B cell (primary cell): ENCODE measurements at regions not wholly inside any gene's neighbourhood (a gene's known extent, or its start where the extent isn't known, plus 50 kb on each side); places are given as distances from the start of the nearest gene placed in this dataset.

Experiments
- ATAC-seq: fragments of 200-7000 bp; cut with Tn5 transposase; one replicate; pipeline ENCODE4 v1.10.0; 2021; ENCODE audit warnings: low read depth, mild to moderate bottlenecking, moderate number of reproducible peaks, moderate library complexity
- CTCF ChIA-PET: fragments of 350-600 bp; sonication (Branson Sonifier 250); formaldehyde crosslinking; loops from one replicate; lab custom pipeline; 2021; ENCODE audit warnings: antibody characterized with exemption, inconsistent platforms; lab: Charles Lee
- POLR2A ChIA-PET: fragments of 350-600 bp; sonication (Branson Sonifier 250); formaldehyde crosslinking; loops from one replicate; lab custom pipeline; 2021; ENCODE audit warnings: antibody characterized with exemption; lab: Charles Lee
- DNase-seq: peaks from one replicate; pipeline ENCODE4 v3.0.0; 2013
- H2AFZ ChIP-seq: 2 replicates; pipeline ENCODE4 v1.6.1; 2012; ENCODE audit warnings: mild to moderate bottlenecking, low read depth, low read length; ENCODE audit not compliant: insufficient read depth, poor library complexity, severe bottlenecking
- H3K27ac ChIP-seq, 2 donors: 1 replicate in 1 of 2; 2 replicates in 1 of 2; pipeline ENCODE4 v1.5.1; 2012 to 2013; ENCODE audit warnings: low read length in 2 of 2, mild to moderate bottlenecking in 2 of 2, moderate library complexity in 1 of 2
- H3K27me3 ChIP-seq, 4 experiments: fragments of 200-600 bp in 1 of 4; sonication (generic) in 1 of 4; replicated peaks in 1 of 4; 1 replicate in 2 of 4; 2 replicates in 2 of 4; pipeline versions ENCODE4 v1.6.1 to v1.7.0; 2013 to 2016; ENCODE audit warnings: low read length in 3 of 4, mild to moderate bottlenecking in 2 of 4, mixed read lengths in 1 of 4, moderate library complexity in 1 of 4; ENCODE audit not compliant: insufficient read depth in 4 of 4, control insufficient read depth in 3 of 4; ENCODE audit errors: control extremely low read depth in 1 of 4
- H3K36me3 ChIP-seq, 2 experiments: replicated peaks in 1 of 2; 1 replicate in 1 of 2; 2 replicates in 1 of 2; pipeline versions ENCODE4 v1.6.1 to v1.7.1; 2013; ENCODE audit warnings: low read length in 1 of 2; ENCODE audit not compliant: insufficient read depth in 2 of 2, control insufficient read depth in 1 of 2; ENCODE audit errors: control extremely low read depth in 1 of 2, extremely low read depth in 1 of 2
- H3K4me1 ChIP-seq, 2 donors: fragments of 200-600 bp in 1 of 2; sonication (generic) in 1 of 2; 1 replicate in 1 of 2; 2 replicates in 1 of 2; pipeline versions ENCODE4 v1.5.1 to v1.6.1; 2013 to 2017; ENCODE audit warnings: low read length in 2 of 2; ENCODE audit not compliant: control insufficient read depth in 2 of 2, insufficient read depth in 2 of 2
- H3K4me2 ChIP-seq: replicated peaks from 2 replicates; pipeline ENCODE3; 2012; ENCODE audit warnings: mild to moderate bottlenecking, low read depth, low read length; ENCODE audit not compliant: poor library complexity, severe bottlenecking
- H3K4me3 ChIP-seq, 5 experiments: fragments of 200-600 bp in 1 of 5; sonication (generic) in 1 of 5; 1 replicate in 3 of 5; 2 replicates in 2 of 5; pipeline versions ENCODE4 v1.5.1 to v1.7.0; 2011 to 2016; ENCODE audit warnings: low read length in 4 of 5, mild to moderate bottlenecking in 4 of 5, low read depth in 2 of 5, control low read depth in 1 of 5, moderate library complexity in 1 of 5; ENCODE audit not compliant: insufficient read depth in 1 of 5; ENCODE audit errors: control extremely low read depth in 1 of 5, extremely low read depth in 1 of 5
- H3K79me2 ChIP-seq: fragments of 200-600 bp; sonication (generic); one replicate; pipeline ENCODE4 v1.6.0; 2016; ENCODE audit warnings: low read length; ENCODE audit not compliant: control insufficient read depth, insufficient read depth
- H3K9ac ChIP-seq: fragments of 200-600 bp; sonication (generic); 2 replicates; pipeline ENCODE4 v1.6.1; 2017; ENCODE audit warnings: mild to moderate bottlenecking, low read length, moderate library complexity
- H3K9me3 ChIP-seq, 3 donors: one replicate each; pipeline versions ENCODE4 v1.6.1 to v1.7.1; 2013; ENCODE audit warnings: low read length in 2 of 3; ENCODE audit not compliant: control insufficient read depth in 2 of 3, insufficient read depth in 1 of 3; ENCODE audit errors: control extremely low read depth in 1 of 3
- H4K20me1 ChIP-seq: 2 replicates; pipeline ENCODE4 v1.6.0; 2012; ENCODE audit warnings: mild to moderate bottlenecking, low read length; ENCODE audit not compliant: insufficient read depth, control insufficient read depth, poor library complexity, severe bottlenecking
- H3K27ac Mint-ChIP-seq: one replicate; pipeline ENCODE4 v1.8.0; 2021; ENCODE audit warnings: mixed read lengths
- H3K27me3 Mint-ChIP-seq: one replicate; pipeline ENCODE4 v1.8.0; 2021; ENCODE audit warnings: mixed read lengths
- H3K4me1 Mint-ChIP-seq: one replicate; pipeline ENCODE4 v1.8.0; 2021; ENCODE audit warnings: mixed read lengths
- H3K4me3 Mint-ChIP-seq: one replicate; pipeline ENCODE4 v1.8.0; 2021; ENCODE audit warnings: mixed read lengths
- H3K9me3 Mint-ChIP-seq: one replicate; pipeline ENCODE4 v1.8.0; 2022; ENCODE audit warnings: mixed read lengths; ENCODE audit not compliant: insufficient read depth
- EZH2 ChIP-seq: IDR thresholded peaks from 2 replicates; pipeline ENCODE4 v1.6.1; 2012; ENCODE audit warnings: borderline replicate concordance, low read depth, mild to moderate bottlenecking, moderate library complexity, low read length; ENCODE audit not compliant: insufficient read depth, poor library complexity, severe bottlenecking
- WGBS: methylation state at CpG from one replicate; pipeline ENCODE4 v1.1.5; 2013; ENCODE audit warnings: missing lambda C conversion rate; ENCODE audit not compliant: insufficient coverage; 5-methylcytosine and 5-hydroxymethylcytosine counted together
- intact Hi-C: fragments of 100-400 bp; cut with micrococcal nuclease; formaldehyde crosslinking; loops from one replicate; pipeline ENCODE4 v1.10.0; 2022
- TF ChIP-seq, protein P1 (sequence below): fragments of 200-600 bp; IDR thresholded peaks from one replicate; pipeline ENCODE4 v1.8.0; 2022; ENCODE audit warnings: antibody characterized with exemption, mild to moderate bottlenecking

- Histone ChIP-seq H3K9me3 (no peaks in the 10 kb centered on the region), H3K4me2 (no peak overlapping the region), H3K4me3 (no peak overlapping the region), H4K20me1 (no peaks in the 10 kb centered on the region), H3K27ac (no peak overlapping the region), H3K9ac (no peak overlapping the region), H3K4me1 (peaks cover 16 to 17% of the 10 kb centered on the region in 2 donors), H2AFZ (no peak overlapping the region), H3K27me3 (no peaks in the 10 kb centered on the region), H3K79me2 (no peaks in the 10 kb centered on the region), H3K36me3 (no peaks in the 10 kb centered on the region)
- Mint-ChIP-seq H3K4me1 (peaks cover 16% of the 10 kb centered on the region), H3K9me3 (no peaks in the 10 kb centered on the region), H3K4me3 (no peak overlapping the region), H3K27ac (no peak overlapping the region), H3K27me3 (peaks cover 2% of the 10 kb centered on the region)
- intact Hi-C loops = no loop called here
- CTCF ChIA-PET = no interaction called here
- ATAC-seq = no peak
- TF ChIP-seq, protein P1, sequence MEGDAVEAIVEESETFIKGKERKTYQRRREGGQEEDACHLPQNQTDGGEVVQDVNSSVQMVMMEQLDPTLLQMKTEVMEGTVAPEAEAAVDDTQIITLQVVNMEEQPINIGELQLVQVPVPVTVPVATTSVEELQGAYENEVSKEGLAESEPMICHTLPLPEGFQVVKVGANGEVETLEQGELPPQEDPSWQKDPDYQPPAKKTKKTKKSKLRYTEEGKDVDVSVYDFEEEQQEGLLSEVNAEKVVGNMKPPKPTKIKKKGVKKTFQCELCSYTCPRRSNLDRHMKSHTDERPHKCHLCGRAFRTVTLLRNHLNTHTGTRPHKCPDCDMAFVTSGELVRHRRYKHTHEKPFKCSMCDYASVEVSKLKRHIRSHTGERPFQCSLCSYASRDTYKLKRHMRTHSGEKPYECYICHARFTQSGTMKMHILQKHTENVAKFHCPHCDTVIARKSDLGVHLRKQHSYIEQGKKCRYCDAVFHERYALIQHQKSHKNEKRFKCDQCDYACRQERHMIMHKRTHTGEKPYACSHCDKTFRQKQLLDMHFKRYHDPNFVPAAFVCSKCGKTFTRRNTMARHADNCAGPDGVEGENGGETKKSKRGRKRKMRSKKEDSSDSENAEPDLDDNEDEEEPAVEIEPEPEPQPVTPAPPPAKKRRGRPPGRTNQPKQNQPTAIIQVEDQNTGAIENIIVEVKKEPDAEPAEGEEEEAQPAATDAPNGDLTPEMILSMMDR = no peak
- no peak for TF ChIP-seq EZH2
- POLR2A ChIA-PET = no interaction called here
- no peak for DNase-seq
- 99% methylated on average over 10 of the region's 15 CpGs for WGBS
Observed at GRCh38 chr12:124715121-124715990, 147.9 kb upstream of the NCOR2 start.

- H3K79me2 ChIP-seq = no peaks in the 10 kb centered on the region
- peak overlapping the region in 3 of 5 experiments; percentile 41 to 72 (median 49) for H3K4me3 ChIP-seq
- ChIA-PET CTCF (no interaction called here), POLR2A (no interaction called here)
- H3K9ac ChIP-seq = peak overlapping the region; percentile 71
- intact Hi-C loops = loop anchor here (1.0 to 5.0 kb wide), 3 partner anchors 34 to 260 kb away; partner anchors contain the start of gene NCOR2
- H3K4me2 ChIP-seq = peak overlapping the region; percentile 71
- 12% methylated on average over 13 of the region's 17 CpGs for WGBS
- DNase-seq = peak; percentile 65
- H3K27me3 Mint-ChIP-seq = no peaks in the 10 kb centered on the region
- peak overlapping the region; percentile 70 for H3K27ac Mint-ChIP-seq
- no peaks in the 10 kb centered on the region for H4K20me1 ChIP-seq
- peak overlapping the region; percentile 73 for H3K4me3 Mint-ChIP-seq
- peaks cover 16 to 17% of the 10 kb centered on the region in 2 donors for H3K4me1 ChIP-seq
- H3K4me1 Mint-ChIP-seq = peaks cover 16% of the 10 kb centered on the region
- peak overlapping the region; percentile 86 for H2AFZ ChIP-seq
- no peaks in the 10 kb centered on the region for H3K27me3 ChIP-seq
- peak; percentile 80 for ATAC-seq
- H3K36me3 ChIP-seq = no peaks in the 10 kb centered on the region
- TF ChIP-seq, protein P1 = no peak
- no peak for TF ChIP-seq EZH2
- no peaks in the 10 kb centered on the region for H3K9me3 ChIP-seq
- no peaks in the 10 kb centered on the region for H3K9me3 Mint-ChIP-seq
- H3K27ac ChIP-seq = peak overlapping the region; percentile 52 to 76
Observed at GRCh38 chr12:124713436-124714082, 146.1 kb upstream of the NCOR2 start.
